ENCODE measurements at regions not wholly inside any gene's neighbourhood (a gene's known extent, or its start where the extent isn't known, plus 50 kb on each side); places are given as distances from the start of the nearest gene placed in this dataset.

GRCh38 chr4:186948361-186949242, 224.9 kb upstream of the FAT1 start:
- ChIA-PET POLR2A (no interaction called here), CTCF (interaction anchor here (0.6 to 1.5 kb wide), 5 partner anchors 223 to 1295 kb away, joined by 3 to 5 read pairs (median 3); no protein-coding TSS in a partner anchor)
- H3K4me3 ChIP-seq (ENCODE audit: low read depth, low read length), result no peak overlapping the region

DNA sequence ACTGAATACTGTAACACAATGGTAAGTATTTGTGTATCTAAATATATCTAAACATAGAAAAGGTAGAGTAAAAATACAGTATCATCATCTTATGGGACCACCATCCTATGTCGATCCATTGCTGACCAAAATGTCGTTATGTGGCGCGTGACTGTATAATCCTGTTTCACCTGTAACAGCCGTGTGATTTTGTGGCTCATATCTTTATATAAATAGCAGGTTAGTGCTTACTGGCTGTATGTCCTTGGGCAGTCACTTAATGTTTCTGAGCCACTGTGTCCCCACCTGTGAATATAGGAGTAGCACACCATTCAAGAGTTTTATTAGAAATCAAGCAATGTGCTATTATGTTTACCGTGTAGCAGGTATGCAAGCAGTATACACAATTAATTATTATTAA, 226.2 kb upstream of the FAT1 start:
- TF ChIP-seq, protein P1, sequence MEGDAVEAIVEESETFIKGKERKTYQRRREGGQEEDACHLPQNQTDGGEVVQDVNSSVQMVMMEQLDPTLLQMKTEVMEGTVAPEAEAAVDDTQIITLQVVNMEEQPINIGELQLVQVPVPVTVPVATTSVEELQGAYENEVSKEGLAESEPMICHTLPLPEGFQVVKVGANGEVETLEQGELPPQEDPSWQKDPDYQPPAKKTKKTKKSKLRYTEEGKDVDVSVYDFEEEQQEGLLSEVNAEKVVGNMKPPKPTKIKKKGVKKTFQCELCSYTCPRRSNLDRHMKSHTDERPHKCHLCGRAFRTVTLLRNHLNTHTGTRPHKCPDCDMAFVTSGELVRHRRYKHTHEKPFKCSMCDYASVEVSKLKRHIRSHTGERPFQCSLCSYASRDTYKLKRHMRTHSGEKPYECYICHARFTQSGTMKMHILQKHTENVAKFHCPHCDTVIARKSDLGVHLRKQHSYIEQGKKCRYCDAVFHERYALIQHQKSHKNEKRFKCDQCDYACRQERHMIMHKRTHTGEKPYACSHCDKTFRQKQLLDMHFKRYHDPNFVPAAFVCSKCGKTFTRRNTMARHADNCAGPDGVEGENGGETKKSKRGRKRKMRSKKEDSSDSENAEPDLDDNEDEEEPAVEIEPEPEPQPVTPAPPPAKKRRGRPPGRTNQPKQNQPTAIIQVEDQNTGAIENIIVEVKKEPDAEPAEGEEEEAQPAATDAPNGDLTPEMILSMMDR (IDR thresholded peaks at IDR 0.05; ENCODE audit: insufficient read depth, low read depth, low read length), result no peak
- POLR2A ChIA-PET, result no interaction called here
- no peak for DNase-seq (ENCODE audit: low read depth)
- CTCF ChIA-PET, result interaction anchor here (0.9 kb wide), 1 partner anchor 649 kb away, joined by 3 read pairs; no protein-coding TSS in a partner anchor
- Histone ChIP-seq H3K27me3 (ENCODE audit: control insufficient read depth, insufficient read depth, low read length) (no peaks in the 10 kb centered on the region), H3K36me3 (ENCODE audit: control insufficient read depth, insufficient read depth, low read length) (no peaks in the 10 kb centered on the region), H3K4me3 (ENCODE audit: low read depth, low read length) (no peak overlapping the region)

More at GRCh38 chr4:186948361-186949242, 224.9 kb upstream of the FAT1 start:
- H3K27me3 ChIP-seq (ENCODE audit: control insufficient read depth, insufficient read depth, low read length), result no peaks in the 10 kb centered on the region
- TF ChIP-seq, protein P1 (IDR thresholded peaks at IDR 0.05; ENCODE audit: insufficient read depth, low read depth, low read length), result peak; percentile 59
- H3K36me3 ChIP-seq (ENCODE audit: control insufficient read depth, insufficient read depth, low read length), result no peaks in the 10 kb centered on the region
- DNase-seq (ENCODE audit: low read depth), result peak; percentile 42

DNA sequence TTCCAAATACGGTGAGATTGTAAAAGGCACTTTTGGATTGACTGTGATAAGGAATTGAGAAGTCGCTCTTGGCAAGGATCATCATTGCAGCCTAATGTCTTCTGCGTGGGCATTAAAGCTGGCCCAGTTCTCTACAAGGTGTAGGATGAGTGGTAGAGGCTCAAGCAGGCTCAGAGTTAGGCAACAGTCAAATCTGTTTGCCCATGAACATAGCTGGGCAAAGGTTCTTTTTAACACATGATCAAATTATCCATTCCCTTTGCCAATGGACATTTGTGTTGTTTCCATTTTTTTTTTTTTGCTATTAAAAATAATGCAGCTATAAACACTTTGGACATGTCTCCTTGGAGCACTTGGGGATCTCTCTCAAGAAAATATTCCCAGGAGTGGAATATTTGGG, 229.1 kb upstream of the FAT1 start:
- ChIA-PET CTCF (no interaction called here), POLR2A (no interaction called here)
- no peaks in the 10 kb centered on the region for H3K36me3 ChIP-seq (ENCODE audit: control insufficient read depth, insufficient read depth, low read length)
- H3K4me3 ChIP-seq (ENCODE audit: low read depth, low read length), result no peak overlapping the region
- TF ChIP-seq, protein P1 (IDR thresholded peaks at IDR 0.05; ENCODE audit: insufficient read depth, low read depth, low read length), result no peak
- no peak for DNase-seq (ENCODE audit: low read depth)
- no peaks in the 10 kb centered on the region for H3K27me3 ChIP-seq (ENCODE audit: control insufficient read depth, insufficient read depth, low read length)

DNA sequence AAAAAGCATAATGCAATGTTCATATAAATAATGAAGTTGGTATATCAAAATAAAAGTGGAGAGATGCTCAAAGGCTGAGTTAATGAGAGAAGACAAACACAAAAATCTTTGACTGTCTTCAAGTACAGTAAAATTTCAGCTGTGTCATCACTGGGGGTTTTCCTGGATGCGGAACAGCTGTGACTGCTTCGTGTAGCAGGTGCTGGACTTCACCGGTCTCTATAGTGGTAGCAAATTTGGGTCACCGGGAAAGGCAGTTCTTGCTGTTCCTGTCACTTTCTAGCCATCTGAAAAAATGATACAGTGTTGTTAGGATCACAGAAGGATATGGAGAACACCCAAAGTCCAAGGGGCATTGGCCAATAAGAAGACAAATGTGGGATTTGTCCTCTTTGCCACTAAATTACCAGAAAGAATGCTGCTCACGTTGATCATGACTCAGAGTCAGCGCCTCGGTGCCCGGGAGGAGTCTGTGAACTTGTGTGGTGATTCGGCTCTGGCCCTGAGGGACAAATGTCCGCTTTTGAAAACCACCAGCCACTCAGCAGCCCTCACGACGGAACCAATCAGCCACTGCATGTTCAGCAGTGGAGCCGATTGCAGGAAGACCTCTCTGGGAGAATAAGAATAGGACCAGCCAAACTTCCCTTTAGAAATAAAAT, 230.1 kb upstream of the FAT1 start:
- Histone ChIP-seq H3K4me3 (ENCODE audit: low read depth, low read length) (no peak overlapping the region), H3K36me3 (ENCODE audit: control insufficient read depth, insufficient read depth, low read length) (no peaks in the 10 kb centered on the region), H3K27me3 (ENCODE audit: control insufficient read depth, insufficient read depth, low read length) (no peaks in the 10 kb centered on the region)
- ChIA-PET CTCF (no interaction called here), POLR2A (no interaction called here)
- TF ChIP-seq, protein P1 (IDR thresholded peaks at IDR 0.05; ENCODE audit: insufficient read depth, low read depth, low read length), result no peak
- no peak for DNase-seq (ENCODE audit: low read depth)

- Histone ChIP-seq H3K4me3 (ENCODE audit: low read depth, low read length) (no peak overlapping the region), H3K36me3 (ENCODE audit: control insufficient read depth, insufficient read depth, low read length) (no peaks in the 10 kb centered on the region), H3K27me3 (ENCODE audit: control insufficient read depth, insufficient read depth, low read length) (no peaks in the 10 kb centered on the region)
- TF ChIP-seq, protein P1 (IDR thresholded peaks at IDR 0.05; ENCODE audit: insufficient read depth, low read depth, low read length), result no peak
- ChIA-PET CTCF (no interaction called here), POLR2A (no interaction called here)
- DNase-seq (ENCODE audit: low read depth), result no peak
These were observed 230.9 kb upstream of the FAT1 start for GRCh38 chr4:186954509-186954908.

Measured in BJ (cell line).